ENCODE measurements at regions not wholly inside any gene's neighbourhood (a gene's known extent, or its start where the extent isn't known, plus 50 kb on each side); places are given as distances from the start of the nearest gene placed in this dataset.

DNA sequence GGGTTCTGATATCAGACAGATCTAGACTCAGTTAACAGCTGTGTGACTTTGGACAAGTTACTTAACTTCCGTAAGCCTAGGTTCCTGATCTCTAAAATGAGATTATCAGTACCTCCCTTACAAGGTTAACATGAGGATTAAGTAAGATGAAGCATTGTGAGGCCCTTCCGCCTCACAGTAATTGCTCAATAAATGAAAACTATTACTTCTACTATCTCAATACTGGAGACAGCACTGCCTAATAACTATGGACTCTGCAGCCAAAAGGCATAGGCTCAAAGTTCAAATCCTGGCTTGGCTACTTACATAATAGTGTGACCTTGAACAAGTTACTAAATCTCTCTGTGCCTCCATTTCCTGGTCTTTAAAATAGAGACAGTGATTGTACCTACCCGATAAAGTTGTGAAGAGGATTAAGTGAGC, 82.0 kb upstream of the ATP11B start:
- CTCF ChIA-PET, result interaction anchor here (1.0 kb wide), 1 partner anchor 25 kb away, joined by 3 read pairs; no protein-coding TSS in a partner anchor
- Histone ChIP-seq H2AK5ac (ENCODE audit: low read depth, low read length) (no peak overlapping the region), H3K79me1 (ENCODE audit: low read depth in 1 of 2, low read length in 2 of 2) (no peaks in the 10 kb centered on the region), H3K27ac (ENCODE audit: insufficient read depth, low read length) (no peak overlapping the region), H3K36me3 (ENCODE audit: control insufficient read depth, insufficient read depth, low read length) (no peaks in the 10 kb centered on the region), H3K27me3 (ENCODE audit: control insufficient read depth, insufficient read depth, low read length) (peaks cover 6% of the 10 kb centered on the region), H3K4me2 (ENCODE audit: low read depth, low read length) (no peak overlapping the region), H2BK15ac (ENCODE audit: low read depth, low read length) (no peak overlapping the region), H2BK120ac (ENCODE audit: low read depth, low read length) (no peak overlapping the region), H2AK9ac (replicated peaks; ENCODE audit: low read depth, low read length, poor library complexity) (no peak overlapping the region), H2BK5ac (ENCODE audit: low read depth, low read length, poor library complexity, severe bottlenecking) (no peak overlapping the region), H3K9ac (ENCODE audit: low read depth, low read length) (no peak overlapping the region), H4K91ac (ENCODE audit: insufficient read depth, low read depth, low read length) (no peak overlapping the region), H3K56ac (ENCODE audit: extremely low read depth, insufficient read depth, low read length) (no peak overlapping the region), H3K9me1 (ENCODE audit: insufficient read depth, low read length) (no peaks in the 10 kb centered on the region), H3K14ac (replicated peaks; ENCODE audit: low read depth, low read length) (no peak overlapping the region), H3K4ac (ENCODE audit: low read depth, low read length) (no peak overlapping the region), H3K18ac (ENCODE audit: low read depth, low read length) (no peak overlapping the region), H3K4me1 (ENCODE audit: control insufficient read depth, insufficient read depth, low read length) (no peaks in the 10 kb centered on the region), H2AFZ (replicated peaks; ENCODE audit: low read length, poor library complexity) (no peak overlapping the region), H3K4me3 (ENCODE audit: insufficient read depth, low read depth, low read length) (no peak overlapping the region), H4K20me1 (ENCODE audit: insufficient read depth, low read length) (no peaks in the 10 kb centered on the region), H2BK20ac (ENCODE audit: low read depth, low read length) (no peak overlapping the region), H3K9me3 (ENCODE audit: control insufficient read depth, insufficient read depth, low read length) (no peaks in the 10 kb centered on the region), H3K23ac (ENCODE audit: low read depth, low read length) (no peak overlapping the region), H4K8ac (ENCODE audit: low read depth in 2 of 2, low read length in 2 of 2) (no peak overlapping the region), H4K5ac (ENCODE audit: low read depth, low read length) (no peak overlapping the region)
- no peak for DNase-seq
- no TSS peak for BruUV-seq (replicated peaks)
- in situ Hi-C loops (cut with MboI; ENCODE audit: low sequenced_read_pairs) (loop anchor here (5.0 to 25.0 kb wide), 2 partner anchors 126 to 676 kb away; no protein-coding TSS in a partner anchor), dilution Hi-C loops (cut with HindIII; ENCODE audit: low sequenced_read_pairs, unreplicated experiment) (no loop called here), intact Hi-C loops (cut with micrococcal nuclease) (loop anchor here (10.0 kb wide), 2 partner anchors 194 to 474 kb away; no protein-coding TSS in a partner anchor)
- no peak for TF ChIP-seq FOS (IDR thresholded peaks at IDR 0.05; ENCODE audit: low read depth, low read length)
- TF ChIP-seq, protein P1, sequence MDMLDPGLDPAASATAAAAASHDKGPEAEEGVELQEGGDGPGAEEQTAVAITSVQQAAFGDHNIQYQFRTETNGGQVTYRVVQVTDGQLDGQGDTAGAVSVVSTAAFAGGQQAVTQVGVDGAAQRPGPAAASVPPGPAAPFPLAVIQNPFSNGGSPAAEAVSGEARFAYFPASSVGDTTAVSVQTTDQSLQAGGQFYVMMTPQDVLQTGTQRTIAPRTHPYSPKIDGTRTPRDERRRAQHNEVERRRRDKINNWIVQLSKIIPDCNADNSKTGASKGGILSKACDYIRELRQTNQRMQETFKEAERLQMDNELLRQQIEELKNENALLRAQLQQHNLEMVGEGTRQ (IDR thresholded peaks at IDR 0.05; ENCODE audit: low read depth, low read length), result no peak
- TF ChIP-seq, protein P2, sequence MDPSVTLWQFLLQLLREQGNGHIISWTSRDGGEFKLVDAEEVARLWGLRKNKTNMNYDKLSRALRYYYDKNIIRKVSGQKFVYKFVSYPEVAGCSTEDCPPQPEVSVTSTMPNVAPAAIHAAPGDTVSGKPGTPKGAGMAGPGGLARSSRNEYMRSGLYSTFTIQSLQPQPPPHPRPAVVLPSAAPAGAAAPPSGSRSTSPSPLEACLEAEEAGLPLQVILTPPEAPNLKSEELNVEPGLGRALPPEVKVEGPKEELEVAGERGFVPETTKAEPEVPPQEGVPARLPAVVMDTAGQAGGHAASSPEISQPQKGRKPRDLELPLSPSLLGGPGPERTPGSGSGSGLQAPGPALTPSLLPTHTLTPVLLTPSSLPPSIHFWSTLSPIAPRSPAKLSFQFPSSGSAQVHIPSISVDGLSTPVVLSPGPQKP (IDR thresholded peaks at IDR 0.05; ENCODE audit: borderline replicate concordance, low read depth, low read length), result no peak
- TF ChIP-seq, protein P3, sequence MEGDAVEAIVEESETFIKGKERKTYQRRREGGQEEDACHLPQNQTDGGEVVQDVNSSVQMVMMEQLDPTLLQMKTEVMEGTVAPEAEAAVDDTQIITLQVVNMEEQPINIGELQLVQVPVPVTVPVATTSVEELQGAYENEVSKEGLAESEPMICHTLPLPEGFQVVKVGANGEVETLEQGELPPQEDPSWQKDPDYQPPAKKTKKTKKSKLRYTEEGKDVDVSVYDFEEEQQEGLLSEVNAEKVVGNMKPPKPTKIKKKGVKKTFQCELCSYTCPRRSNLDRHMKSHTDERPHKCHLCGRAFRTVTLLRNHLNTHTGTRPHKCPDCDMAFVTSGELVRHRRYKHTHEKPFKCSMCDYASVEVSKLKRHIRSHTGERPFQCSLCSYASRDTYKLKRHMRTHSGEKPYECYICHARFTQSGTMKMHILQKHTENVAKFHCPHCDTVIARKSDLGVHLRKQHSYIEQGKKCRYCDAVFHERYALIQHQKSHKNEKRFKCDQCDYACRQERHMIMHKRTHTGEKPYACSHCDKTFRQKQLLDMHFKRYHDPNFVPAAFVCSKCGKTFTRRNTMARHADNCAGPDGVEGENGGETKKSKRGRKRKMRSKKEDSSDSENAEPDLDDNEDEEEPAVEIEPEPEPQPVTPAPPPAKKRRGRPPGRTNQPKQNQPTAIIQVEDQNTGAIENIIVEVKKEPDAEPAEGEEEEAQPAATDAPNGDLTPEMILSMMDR (conservative IDR thresholded peaks at IDR 0.05; ENCODE audit: low read depth, low read length), result no peak
- 80% methylated on average over 1 of the region's 3 CpGs; no CpG with 5 or more reads in 1 of the 2 experiments for WGBS, 2 experiments (ENCODE audit: extremely low coverage in 2 of 2, insufficient read length in 1 of 2)
- no peak for ATAC-seq (ENCODE audit: low read depth)
- POLR2A ChIA-PET (ENCODE audit: unreplicated experiment), result no interaction called here
